Fibroblast of skin of left biceps (primary cell): ENCODE measurements at regions not wholly inside any gene's neighbourhood (a gene's known extent, or its start where the extent isn't known, plus 50 kb on each side); places are given as distances from the start of the nearest gene placed in this dataset.
"Not testable (repeated sequence)": the region's sequence is repeated elsewhere in the genome, so short reads cannot be mapped to it uniquely, and the experiment has no call there.

Source experiments
- DNase-seq, 2 experiments: peaks; one replicate each; pipeline ENCODE4 v3.0.0-alpha.2; 2013; ENCODE audit warnings: low read depth in 2 of 2

GRCh38 chr12:54799966-54800365, 54.4 kb upstream of the MUCL1 start:
- DNase-seq, result not testable (repeated sequence)

GRCh38 chr12:54798651-54799050, 55.7 kb upstream of the MUCL1 start:
- DNase-seq, result no peak

GRCh38 chr12:54796991-54797390, 57.3 kb upstream of the MUCL1 start:
- DNase-seq, result no peak

GRCh38 chr12:54795644-54796043, 58.7 kb upstream of the MUCL1 start:
- DNase-seq, result no peak

- DNase-seq, result no peak
Measured at GRCh38 chr12:54786081-54786480, 68.2 kb upstream of the MUCL1 start.

- DNase-seq, result no peak
Measured at GRCh38 chr12:54784115-54784514, 70.2 kb upstream of the MUCL1 start.

GRCh38 chr12:54777031-54777430, 77.3 kb upstream of the MUCL1 start:
- not testable (repeated sequence) for DNase-seq

- no peak for DNase-seq
Measured at GRCh38 chr12:54773593-54773992, 80.7 kb upstream of the MUCL1 start.

GRCh38 chr12:54765652-54766051, 88.7 kb upstream of the MUCL1 start:
- no peak for DNase-seq

- no peak for DNase-seq
Measured at GRCh38 chr12:54762390-54762789, 91.9 kb upstream of the MUCL1 start.

- DNase-seq, result no peak
Measured at GRCh38 chr12:54759751-54760150, 94.6 kb upstream of the MUCL1 start.

GRCh38 chr12:54751493-54751892, 102.8 kb upstream of the MUCL1 start:
- DNase-seq, result no peak

- peak; percentile 2 to 4 for DNase-seq
Measured at GRCh38 chr12:54749191-54749818, 101.1 kb upstream of the DCD start.

GRCh38 chr12:54744590-54744989, 96.4 kb upstream of the DCD start:
- DNase-seq, result no peak

- DNase-seq, result no peak
Measured at GRCh38 chr12:54740882-54741281, 92.7 kb upstream of the DCD start.

GRCh38 chr12:54736549-54736948, 88.4 kb upstream of the DCD start:
- no peak for DNase-seq

- no peak for DNase-seq
Measured at GRCh38 chr12:54734196-54734950, 86.2 kb upstream of the DCD start.

- no peak for DNase-seq
Measured at GRCh38 chr12:54725233-54725843, 77.2 kb upstream of the DCD start.

GRCh38 chr12:54723379-54724256, 75.5 kb upstream of the DCD start:
- no peak for DNase-seq

- DNase-seq, result no peak
Measured at GRCh38 chr12:54721312-54721711, 73.1 kb upstream of the DCD start.

GRCh38 chr12:54719691-54720090, 71.5 kb upstream of the DCD start:
- no peak for DNase-seq

- no peak for DNase-seq
Measured at GRCh38 chr12:54716261-54716660, 68.1 kb upstream of the DCD start.
